T-cell (primary cell): ENCODE measurements at regions not wholly inside any gene's neighbourhood (a gene's known extent, or its start where the extent isn't known, plus 50 kb on each side); places are given as distances from the start of the nearest gene placed in this dataset.

Experiments
- ATAC-seq, 4 experiments: fragments of 200-7000 bp in 3 of 4; fragments of 150-1000 bp in 1 of 4; cut with Tn5 transposase; replicated peaks in 1 of 4; 1 replicate in 3 of 4; 2 replicates in 1 of 4; pipeline ENCODE4 v1.10.0; 2021; ENCODE audit warnings: moderate library complexity in 3 of 4, mild to moderate bottlenecking in 2 of 4, moderate number of reproducible peaks in 1 of 4
- CTCF ChIA-PET, 2 donors: fragments of 300-600 bp; sonication (Branson Sonifier 250); formaldehyde crosslinking; loops; one replicate each; lab custom pipeline; 2022; ENCODE audit warnings: antibody characterized with exemption in 2 of 2; lab: Charles Lee
- POLR2A ChIA-PET, 2 donors: fragments of 300-600 bp; sonication (Branson Sonifier 250); formaldehyde crosslinking; loops; one replicate each; lab custom pipeline; 2022; ENCODE audit warnings: antibody characterized with exemption in 2 of 2; lab: Charles Lee
- DNase-seq, 35 experiments: peaks; one replicate each; pipeline versions ENCODE4 v3.0.0 to v3.0.0-alpha.2; 2013 to 2023
- H3K27ac ChIP-seq: one replicate; pipeline ENCODE4 v1.5.1; 2013; ENCODE audit warnings: low read length
- H3K27me3 ChIP-seq, 2 experiments: replicated peaks in 1 of 2; 1 replicate in 1 of 2; 2 replicates in 1 of 2; pipeline versions ENCODE4 v1.6.1 to v1.7.0; 2013; ENCODE audit warnings: low read length in 1 of 2, mixed read lengths in 1 of 2; ENCODE audit not compliant: control insufficient read depth in 2 of 2, insufficient read depth in 2 of 2; ENCODE audit errors: extremely low read depth in 1 of 2
- H3K36me3 ChIP-seq, 2 donors: 1 replicate in 1 of 2; 2 replicates in 1 of 2; pipeline versions ENCODE4 v1.6.1 to v1.7.0; 2013; ENCODE audit warnings: low read length in 1 of 2; ENCODE audit not compliant: control insufficient read depth in 2 of 2, insufficient read depth in 1 of 2; ENCODE audit errors: extremely low read depth in 1 of 2
- H3K4me1 ChIP-seq, 2 experiments: 1 replicate in 1 of 2; 2 replicates in 1 of 2; pipeline versions ENCODE4 v1.6.1 to v1.7.0; 2013; ENCODE audit warnings: low read length in 2 of 2, mixed read lengths in 1 of 2; ENCODE audit not compliant: insufficient read depth in 2 of 2, control insufficient read depth in 1 of 2; ENCODE audit errors: extremely low read depth in 1 of 2
- H3K4me3 ChIP-seq, 2 donors: 1 replicate in 1 of 2; 2 replicates in 1 of 2; pipeline versions ENCODE4 v1.5.1 to v1.7.0; 2013; ENCODE audit warnings: mild to moderate bottlenecking in 2 of 2, low read length in 1 of 2, moderate library complexity in 1 of 2; ENCODE audit not compliant: control insufficient read depth in 1 of 2; ENCODE audit errors: extremely low read depth in 1 of 2
- H3K9me3 ChIP-seq: 2 replicates; pipeline ENCODE4 v1.7.0; 2013
- H3K27ac Mint-ChIP-seq, 2 donors: one replicate each; pipeline ENCODE4 v1.8.0; 2020 to 2021; ENCODE audit warnings: mild to moderate bottlenecking in 2 of 2, mixed read lengths in 2 of 2
- H3K27me3 Mint-ChIP-seq, 2 donors: one replicate each; pipeline ENCODE4 v1.8.0; 2021 to 2022; ENCODE audit warnings: mixed read lengths in 2 of 2
- H3K36me3 Mint-ChIP-seq: one replicate; pipeline ENCODE4 v1.8.0; 2021; ENCODE audit warnings: mixed read lengths
- H3K4me1 Mint-ChIP-seq, 3 donors: one replicate each; pipeline ENCODE4 v1.8.0; 2020 to 2022; ENCODE audit warnings: mixed read lengths in 3 of 3, mild to moderate bottlenecking in 1 of 3
- H3K4me3 Mint-ChIP-seq, 3 donors: one replicate each; pipeline ENCODE4 v1.8.0; 2020 to 2022; ENCODE audit warnings: mild to moderate bottlenecking in 3 of 3, mixed read lengths in 3 of 3, moderate library complexity in 3 of 3
- H3K9me3 Mint-ChIP-seq, 3 donors: one replicate each; pipeline ENCODE4 v1.8.0; 2020 to 2022; ENCODE audit warnings: mixed read lengths in 3 of 3
- WGBS: methylation state at CpG from one replicate; pipeline ENCODE4 v1.1.5; 2013; ENCODE audit warnings: missing lambda C conversion rate; ENCODE audit not compliant: insufficient coverage; 5-methylcytosine and 5-hydroxymethylcytosine counted together

DNA sequence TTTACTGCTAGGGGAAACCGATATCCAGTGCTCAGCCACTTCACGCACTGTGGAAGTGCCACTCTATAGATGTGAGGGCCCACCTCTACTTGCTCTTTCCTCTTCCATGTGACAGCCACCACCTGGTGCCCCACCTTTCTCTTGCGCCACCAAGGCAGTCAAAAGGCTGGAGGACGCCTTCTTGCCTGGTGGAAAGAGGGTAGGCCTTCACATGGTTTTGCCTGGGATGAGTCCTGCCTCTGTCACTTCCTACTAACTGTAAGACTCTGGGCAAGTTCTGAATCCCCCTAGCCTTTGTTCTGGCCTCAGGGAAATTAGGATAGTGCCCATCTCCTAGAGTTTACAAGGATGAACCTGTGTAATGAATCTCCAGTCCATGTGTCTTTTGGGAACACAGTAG lies 66.1 kb upstream of the ODC1 start:
- no peak overlapping the region for H3K27ac Mint-ChIP-seq
- H3K9me3 Mint-ChIP-seq: peaks cover 0 to 35% (median 20%) of the 10 kb centered on the region in 3 donors
- ChIA-PET CTCF (interaction anchor here (0.6 kb wide), 2 partner anchors 19 to 34 kb away, joined by 4 to 5 read pairs; no protein-coding TSS in a partner anchor), POLR2A (interaction anchor here in 1 of 2 donors (0.7 kb wide), 1 partner anchor 12 kb away, joined by 3 read pairs; no protein-coding TSS in a partner anchor)
- no peaks in the 10 kb centered on the region for H3K27me3 ChIP-seq
- ATAC-seq (no peak), DNase-seq (no peak)
- 100% methylated on average over 3 of the region's 4 CpGs for WGBS
- peaks cover 6% of the 10 kb centered on the region for H3K36me3 Mint-ChIP-seq
- no peak overlapping the region for H3K4me3 ChIP-seq
- H3K36me3 ChIP-seq: no peaks in the 10 kb centered on the region
- no peaks in the 10 kb centered on the region for H3K4me1 Mint-ChIP-seq
- H3K27ac ChIP-seq: no peak overlapping the region
- H3K9me3 ChIP-seq: no peaks in the 10 kb centered on the region
- H3K4me1 ChIP-seq: peaks cover 0 to 3% of the 10 kb centered on the region in 2 experiments
- no peaks in the 10 kb centered on the region for H3K27me3 Mint-ChIP-seq
- H3K4me3 Mint-ChIP-seq: no peak overlapping the region

DNA sequence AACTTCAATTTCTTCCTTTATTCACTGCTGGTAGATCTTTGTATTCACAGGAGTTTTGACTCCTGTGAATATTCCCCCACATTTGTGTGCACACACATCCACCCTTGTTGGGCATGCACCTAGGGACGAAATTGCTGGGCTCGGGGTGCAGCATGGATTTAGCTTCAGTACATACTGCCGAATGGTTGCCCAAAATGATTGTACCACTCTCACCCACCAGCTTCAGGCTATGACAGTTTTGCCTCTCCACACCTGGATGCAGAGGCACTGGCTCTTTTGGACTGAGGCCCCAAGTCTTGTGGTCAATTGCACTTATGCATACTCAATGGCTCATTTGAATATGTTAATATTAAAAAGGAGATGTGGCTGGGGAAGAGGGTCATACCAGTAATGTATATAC lies 65.1 kb upstream of the ODC1 start:
- Histone ChIP-seq H3K27ac (no peak overlapping the region), H3K27me3 (no peaks in the 10 kb centered on the region), H3K4me1 (peaks cover 0 to 3% of the 10 kb centered on the region in 2 experiments), H3K36me3 (no peaks in the 10 kb centered on the region), H3K9me3 (no peaks in the 10 kb centered on the region), H3K4me3 (no peak overlapping the region)
- peaks cover 6% of the 10 kb centered on the region for H3K36me3 Mint-ChIP-seq
- H3K9me3 Mint-ChIP-seq: peaks cover 0 to 35% (median 20%) of the 10 kb centered on the region in 3 donors
- ATAC-seq (no peak), DNase-seq (peak in 1 of 35 experiments; percentile 2)
- WGBS: 100% methylated on average over 3 of the region's 3 CpGs
- H3K27me3 Mint-ChIP-seq: no peaks in the 10 kb centered on the region
- ChIA-PET POLR2A (no interaction called here), CTCF (interaction anchor here in 1 of 2 donors (0.5 kb wide), 1 partner anchor 125 kb away, joined by 4 read pairs; no protein-coding TSS in a partner anchor)
- no peaks in the 10 kb centered on the region for H3K4me1 Mint-ChIP-seq
- no peak overlapping the region for H3K4me3 Mint-ChIP-seq
- H3K27ac Mint-ChIP-seq: no peak overlapping the region

DNA sequence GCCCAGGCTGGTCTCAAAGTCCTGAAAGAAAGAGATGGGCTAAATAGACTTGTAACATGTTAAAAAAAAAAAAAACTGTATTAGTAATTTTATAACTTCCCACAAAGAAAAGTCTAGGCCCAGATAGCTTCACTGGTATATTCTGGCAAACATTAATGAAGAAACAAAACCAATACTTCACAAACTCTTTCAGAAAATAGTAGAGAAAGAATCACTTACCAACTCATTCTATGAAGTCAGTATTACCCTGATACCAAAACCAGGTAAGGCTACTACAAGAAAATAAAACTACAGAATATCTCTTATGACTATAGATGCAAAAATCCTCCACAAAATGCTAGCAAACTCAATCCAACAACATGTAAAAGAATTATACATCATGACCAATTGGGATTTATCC lies 59.9 kb upstream of the ODC1 start:
- H3K9me3 ChIP-seq: no peaks in the 10 kb centered on the region
- DNase-seq (no peak), ATAC-seq (no peak)
- Mint-ChIP-seq H3K9me3 (peaks cover 0 to 3% (median 0%) of the 10 kb centered on the region in 3 donors), H3K4me1 (no peaks in the 10 kb centered on the region), H3K27ac (no peak overlapping the region), H3K4me3 (no peak overlapping the region), H3K36me3 (no peaks in the 10 kb centered on the region), H3K27me3 (no peaks in the 10 kb centered on the region)
- H3K27me3 ChIP-seq: peaks cover 0 to 6% of the 10 kb centered on the region in 2 experiments
- no peaks in the 10 kb centered on the region for H3K4me1 ChIP-seq
- no peak overlapping the region for H3K27ac ChIP-seq
- ChIA-PET POLR2A (no interaction called here), CTCF (no interaction called here)
- H3K36me3 ChIP-seq: no peaks in the 10 kb centered on the region
- H3K4me3 ChIP-seq: no peak overlapping the region

DNA sequence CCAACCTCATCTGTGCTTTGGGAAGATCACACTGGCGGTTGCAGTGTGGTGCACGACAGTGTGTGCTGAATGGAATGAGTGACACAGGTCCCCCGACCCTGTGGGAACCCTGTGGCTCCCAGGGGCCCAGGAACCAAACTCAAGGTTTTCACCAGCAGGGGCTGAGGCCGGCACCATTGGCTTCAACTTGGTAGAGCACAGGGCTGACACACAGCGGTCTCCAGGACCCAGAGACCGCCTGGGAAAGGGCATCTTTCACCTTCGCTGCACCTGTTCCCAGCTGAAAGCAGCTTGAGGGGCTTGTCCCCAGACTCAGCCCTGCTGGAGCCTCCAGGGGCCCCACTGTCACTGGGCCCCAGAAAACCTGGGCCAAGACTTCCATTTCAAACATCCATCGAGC lies 59.0 kb upstream of the ODC1 start:
- Histone ChIP-seq H3K4me1 (no peaks in the 10 kb centered on the region), H3K27me3 (peaks cover 0 to 8% of the 10 kb centered on the region in 2 experiments), H3K36me3 (no peaks in the 10 kb centered on the region), H3K9me3 (no peaks in the 10 kb centered on the region), H3K4me3 (no peak overlapping the region), H3K27ac (no peak overlapping the region)
- no peak overlapping the region for H3K27ac Mint-ChIP-seq
- DNase-seq (peak in 1 of 35 experiments; percentile 4), ATAC-seq (no peak)
- CTCF ChIA-PET: no interaction called here
- 79% methylated on average over 6 of the region's 8 CpGs for WGBS
- H3K9me3 Mint-ChIP-seq: peaks cover 0 to 3% (median 0%) of the 10 kb centered on the region in 3 donors
- H3K36me3 Mint-ChIP-seq: no peaks in the 10 kb centered on the region
- no peak overlapping the region for H3K4me3 Mint-ChIP-seq
- H3K4me1 Mint-ChIP-seq: no peaks in the 10 kb centered on the region
- H3K27me3 Mint-ChIP-seq: peaks cover 0 to 5% of the 10 kb centered on the region in 2 donors
- POLR2A ChIA-PET: no interaction called here

DNA sequence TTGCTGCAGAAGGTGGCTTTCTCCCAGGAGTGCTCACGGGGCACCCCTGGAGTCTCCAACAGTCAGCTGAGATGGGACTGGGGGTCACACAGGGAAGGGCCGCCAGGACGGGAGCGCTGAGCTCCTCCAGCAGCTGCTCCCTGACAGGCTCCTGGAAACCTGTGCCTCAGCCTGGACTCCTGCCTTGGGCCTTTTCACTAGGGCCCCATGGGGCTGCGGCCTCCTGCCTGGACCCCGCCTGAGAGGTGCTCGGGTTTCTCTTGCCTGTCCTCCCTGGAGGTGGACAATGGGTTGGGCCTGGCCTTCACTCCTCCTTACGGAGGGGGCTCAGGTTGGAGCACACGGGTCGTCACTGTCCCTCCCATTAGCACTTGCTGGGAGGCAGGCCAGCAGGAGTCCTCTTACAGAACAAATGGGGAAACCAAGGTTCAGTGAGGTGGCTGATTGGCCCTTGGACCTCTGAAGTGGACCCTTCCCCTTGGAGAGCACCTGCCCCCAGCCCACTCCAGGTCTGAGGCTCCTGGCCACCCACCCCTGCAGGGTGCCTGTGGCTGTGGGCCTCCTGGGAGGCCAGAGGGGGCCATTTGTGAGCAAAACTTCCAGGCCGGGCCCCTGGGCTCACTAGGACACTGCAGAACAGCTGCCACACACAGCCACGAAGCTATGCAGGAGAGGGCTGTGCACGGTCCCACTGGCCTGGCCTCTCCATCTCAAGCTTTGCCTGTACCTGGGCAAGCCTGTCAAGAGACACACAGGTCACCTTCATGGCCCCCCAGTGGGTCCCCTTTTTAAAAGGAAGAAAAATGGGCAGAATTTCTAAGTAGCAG lies 57.1 kb upstream of the ODC1 start:
- no peak overlapping the region for H3K4me3 Mint-ChIP-seq
- H3K4me3 ChIP-seq: no peak overlapping the region
- DNase-seq: peak in 1 of 35 experiments; percentile 11
- no peak overlapping the region for H3K27ac Mint-ChIP-seq
- H3K36me3 Mint-ChIP-seq: no peaks in the 10 kb centered on the region
- H3K27me3 Mint-ChIP-seq: peaks cover 0 to 9% of the 10 kb centered on the region in 2 donors
- H3K9me3 ChIP-seq: no peaks in the 10 kb centered on the region
- 88% methylated on average over 12 of the region's 13 CpGs for WGBS
- peaks cover 0 to 24% of the 10 kb centered on the region in 2 experiments for H3K27me3 ChIP-seq
- H3K4me1 Mint-ChIP-seq: no peaks in the 10 kb centered on the region
- H3K4me1 ChIP-seq: no peaks in the 10 kb centered on the region
- ChIA-PET POLR2A (no interaction called here), CTCF (no interaction called here)
- H3K36me3 ChIP-seq: no peaks in the 10 kb centered on the region
- ATAC-seq: no peak
- no peak overlapping the region for H3K27ac ChIP-seq
- peaks cover 0 to 3% (median 0%) of the 10 kb centered on the region in 3 donors for H3K9me3 Mint-ChIP-seq

DNA sequence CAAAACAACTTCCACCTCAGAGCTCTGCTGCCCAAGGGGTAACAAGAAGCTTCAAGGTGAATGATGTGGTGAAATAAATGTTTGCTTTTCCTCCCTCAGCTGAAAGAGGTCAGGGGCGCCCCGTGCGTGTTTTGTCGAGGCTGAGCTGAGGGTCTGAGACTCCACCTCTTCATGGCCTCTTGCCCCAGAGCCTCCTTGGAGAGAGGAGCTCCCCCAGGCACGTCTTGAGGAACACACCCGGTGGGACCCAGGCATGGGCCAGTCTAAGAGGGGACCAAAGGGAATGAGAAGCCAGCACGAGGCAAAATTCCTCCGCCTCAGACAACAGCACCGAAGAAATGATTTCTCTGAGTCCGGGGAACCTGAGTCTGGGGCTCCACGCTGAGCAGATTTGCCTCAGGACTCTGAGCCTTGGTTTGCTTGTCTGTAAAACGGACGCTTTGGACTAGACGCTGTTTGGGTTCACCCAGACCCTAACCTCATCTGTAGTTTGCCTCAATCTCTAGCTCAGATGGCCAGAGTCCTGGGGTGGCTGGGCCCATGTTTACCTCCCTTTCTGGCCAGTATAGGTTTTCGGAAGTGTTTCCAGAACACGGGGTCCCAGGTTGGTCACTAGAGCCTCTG lies 56.4 kb upstream of the ODC1 start:
- POLR2A ChIA-PET: interaction anchor here in 1 of 2 donors (0.6 kb wide), 1 partner anchor 13 kb away, joined by 6 read pairs; no protein-coding TSS in a partner anchor
- no peak overlapping the region for H3K27ac Mint-ChIP-seq
- CTCF ChIA-PET: interaction anchor here in 1 of 2 donors (0.7 kb wide), 1 partner anchor 142 kb away, joined by 5 read pairs; no protein-coding TSS in a partner anchor
- H3K27me3 ChIP-seq: peaks cover 0 to 24% of the 10 kb centered on the region in 2 experiments
- no peaks in the 10 kb centered on the region for H3K9me3 Mint-ChIP-seq
- no peaks in the 10 kb centered on the region for H3K4me1 Mint-ChIP-seq
- no peaks in the 10 kb centered on the region for H3K36me3 ChIP-seq
- H3K27me3 Mint-ChIP-seq: peaks cover 0 to 9% of the 10 kb centered on the region in 2 donors
- 89% methylated on average over 16 of the region's 16 CpGs for WGBS
- DNase-seq: no peak
- H3K4me3 ChIP-seq: no peak overlapping the region
- no peaks in the 10 kb centered on the region for H3K9me3 ChIP-seq
- H3K4me3 Mint-ChIP-seq: no peak overlapping the region
- H3K27ac ChIP-seq: no peak overlapping the region
- H3K4me1 ChIP-seq: no peaks in the 10 kb centered on the region
- no peak for ATAC-seq
- H3K36me3 Mint-ChIP-seq: no peaks in the 10 kb centered on the region
